H1 (cell line): ENCODE measurements at regions not wholly inside any gene's neighbourhood (a gene's known extent, or its start where the extent isn't known, plus 50 kb on each side); places are given as distances from the start of the nearest gene placed in this dataset.
A peak's percentile ranks its signal among the peaks of the same experiment; 100 is the strongest.

ENCODE experiments used
- CTCF ChIA-PET: fragments of 300-600 bp; sonication (Branson Sonifier 250); formaldehyde crosslinking; loops from one replicate; lab custom pipeline; 2021; ENCODE audit not compliant: partially characterized antibody; lab: Charles Lee
- POLR2A ChIA-PET: fragments of 300-600 bp; sonication (Branson Sonifier 250); formaldehyde crosslinking; loops from one replicate; lab custom pipeline; 2021; ENCODE audit warnings: inconsistent platforms; ENCODE audit not compliant: partially characterized antibody; lab: Charles Lee
- DNase-seq, 2 experiments: peaks; one replicate each; pipeline versions ENCODE4 v3.0.0 to v3.0.0-alpha.2; 2010 to 2022; ENCODE audit warnings: low spot score in 2 of 2, low read depth in 1 of 2, mixed read lengths in 1 of 2
- FAIRE-seq: peaks from 2 replicates; lab custom pipeline; 2011; peaks lifted over from hg19 to GRCh38; lab: Jason Lieb, UNC
- H2AFZ ChIP-seq: 2 replicates; pipeline ENCODE4 v1.8.1; 2012; ENCODE audit warnings: low read length, inconsistent platforms
- H2AK5ac ChIP-seq: 2 replicates; pipeline ENCODE4 v1.6.1; 2013; ENCODE audit warnings: low read depth, low read length
- H2BK120ac ChIP-seq: replicated peaks from 2 replicates; pipeline ENCODE3; 2013; ENCODE audit warnings: low read depth, low read length, inconsistent platforms
- H2BK12ac ChIP-seq: 2 replicates; pipeline ENCODE4 v1.6.1; 2013; ENCODE audit warnings: low read depth, low read length
- H2BK15ac ChIP-seq: 2 replicates; pipeline ENCODE4 v1.6.1; 2013; ENCODE audit warnings: low read length
- H2BK20ac ChIP-seq: 2 replicates; pipeline ENCODE4 v1.6.1; 2013; ENCODE audit warnings: low read length
- H2BK5ac ChIP-seq: 2 replicates; pipeline ENCODE4 v1.6.1; 2013; ENCODE audit warnings: low read depth, low read length
- H3K14ac ChIP-seq: 2 replicates; pipeline ENCODE4 v1.6.1; 2013; ENCODE audit warnings: inconsistent platforms; ENCODE audit not compliant: insufficient read length
- H3K18ac ChIP-seq: 2 replicates; pipeline ENCODE4 v1.6.1; 2013; ENCODE audit warnings: low read length; ENCODE audit errors: extremely low read depth
- H3K23ac ChIP-seq: 2 replicates; pipeline ENCODE4 v1.6.1; 2013; ENCODE audit warnings: inconsistent platforms; ENCODE audit not compliant: insufficient read length
- H3K23me2 ChIP-seq: 2 replicates; pipeline ENCODE4 v1.6.1; 2013; ENCODE audit warnings: low read depth, low read length
- H3K27ac ChIP-seq: 2 replicates; pipeline ENCODE4 v1.6.1; 2011; ENCODE audit warnings: low read depth, low read length, inconsistent platforms
- H3K27me3 ChIP-seq, 4 experiments: replicated peaks in 1 of 4; 1 replicate in 1 of 4; 2 replicates in 3 of 4; pipeline versions ENCODE4 v1.6.1 to v1.8.1; 2011 to 2013; ENCODE audit warnings: low read length in 3 of 4, mild to moderate bottlenecking in 3 of 4, inconsistent platforms in 2 of 4, mixed read lengths in 2 of 4, moderate library complexity in 1 of 4; ENCODE audit not compliant: control insufficient read depth in 3 of 4, insufficient read depth in 3 of 4; ENCODE audit errors: extremely low read depth in 1 of 4
- H3K36me3 ChIP-seq, 4 experiments: 2 replicates each; pipeline versions ENCODE4 v1.6.1 to v1.8.1; 2011 to 2013; ENCODE audit warnings: mild to moderate bottlenecking in 4 of 4, low read length in 3 of 4, moderate library complexity in 2 of 4, control low read depth in 1 of 4, inconsistent platforms in 1 of 4; ENCODE audit not compliant: insufficient read depth in 4 of 4, control insufficient read depth in 2 of 4
- H3K4ac ChIP-seq: replicated peaks from 2 replicates; pipeline ENCODE3; 2013; ENCODE audit warnings: low read length, low read depth, mixed read lengths, inconsistent platforms; ENCODE audit not compliant: insufficient read length
- H3K4me1 ChIP-seq, 4 experiments: replicated peaks in 1 of 4; 1 replicate in 1 of 4; 2 replicates in 3 of 4; pipeline versions ENCODE4 v1.6.1 to v1.8.1; 2011 to 2013; ENCODE audit warnings: low read length in 3 of 4, inconsistent platforms in 2 of 4, mixed read lengths in 1 of 4; ENCODE audit not compliant: insufficient read depth in 4 of 4, control insufficient read depth in 3 of 4
- H3K4me2 ChIP-seq, 2 experiments: 2 replicates each; pipeline versions ENCODE4 v1.6.1 to v1.8.1; 2011 to 2013; ENCODE audit warnings: low read depth in 2 of 2, low read length in 2 of 2, control low read depth in 1 of 2, inconsistent platforms in 1 of 2, mild to moderate bottlenecking in 1 of 2; ENCODE audit not compliant: insufficient read depth in 1 of 2
- H3K4me3 ChIP-seq, 4 experiments: fragments of 200-600, 300-600 bp in 1 of 4; sonication (generic), shearing (Covaris generic), sonication (Bioruptor Twin) in 1 of 4; 2 replicates each; pipeline versions ENCODE4 v1.5.1 to v1.8.1; 2011 to 2016; ENCODE audit warnings: low read length in 4 of 4, low read depth in 3 of 4, control low read depth in 2 of 4, inconsistent platforms in 2 of 4, mild to moderate bottlenecking in 2 of 4, mixed read lengths in 1 of 4, moderate library complexity in 1 of 4; ENCODE audit not compliant: insufficient read depth in 2 of 4; ENCODE audit errors: extremely low read depth in 1 of 4
- H3K56ac ChIP-seq: replicated peaks from 2 replicates; pipeline ENCODE3; 2013; ENCODE audit warnings: low read depth, mild to moderate bottlenecking, mixed read lengths, low read length, inconsistent platforms; ENCODE audit not compliant: insufficient read length
- H3K79me1 ChIP-seq: 2 replicates; pipeline ENCODE4 v1.6.1; 2013; ENCODE audit warnings: low read depth, low read length, control low read depth
- H3K79me2 ChIP-seq, 2 experiments: 2 replicates each; pipeline versions ENCODE4 v1.6.1 to v1.8.1; 2012 to 2013; ENCODE audit warnings: low read length in 2 of 2, mild to moderate bottlenecking in 2 of 2, inconsistent platforms in 1 of 2; ENCODE audit not compliant: insufficient read depth in 2 of 2, control insufficient read depth in 1 of 2
- H3K9ac ChIP-seq, 4 experiments: replicated peaks in 1 of 4; 1 replicate in 1 of 4; 2 replicates in 3 of 4; pipeline versions ENCODE4 v1.6.1 to v1.8.1; 2011 to 2013; ENCODE audit warnings: low read depth in 3 of 4, low read length in 3 of 4, control low read depth in 2 of 4, mild to moderate bottlenecking in 2 of 4, moderate library complexity in 2 of 4, inconsistent platforms in 1 of 4; ENCODE audit errors: extremely low read depth in 1 of 4
- H3K9me3 ChIP-seq, 2 experiments: 2 replicates each; pipeline versions ENCODE4 v1.6.1 to v1.8.1; 2012 to 2013; ENCODE audit warnings: mild to moderate bottlenecking in 2 of 2, moderate library complexity in 2 of 2, control low read depth in 1 of 2, inconsistent platforms in 1 of 2, low read depth in 1 of 2, low read length in 1 of 2, mixed read lengths in 1 of 2; ENCODE audit not compliant: insufficient read depth in 2 of 2
- H4K20me1 ChIP-seq, 2 experiments: replicated peaks in 1 of 2; 2 replicates each; pipeline versions ENCODE3 to v1.8.1; 2011 to 2013; ENCODE audit warnings: inconsistent platforms in 2 of 2, low read length in 2 of 2, mild to moderate bottlenecking in 1 of 2; ENCODE audit not compliant: insufficient read depth in 2 of 2, control insufficient read depth in 1 of 2
- H4K5ac ChIP-seq: 2 replicates; pipeline ENCODE4 v1.6.1; 2013; ENCODE audit warnings: low read length, low read depth, mixed read lengths, inconsistent platforms; ENCODE audit not compliant: insufficient read length
- H4K8ac ChIP-seq: 2 replicates; pipeline ENCODE4 v1.8.0; 2013; ENCODE audit warnings: mild to moderate bottlenecking, moderate library complexity, low read length, inconsistent platforms; ENCODE audit not compliant: insufficient read depth; ENCODE audit errors: extremely low read depth
- H4K91ac ChIP-seq: replicated peaks from 2 replicates; pipeline ENCODE3; 2013; ENCODE audit warnings: low read length, mixed read lengths, inconsistent platforms; ENCODE audit not compliant: insufficient read length
- BCL11A ChIP-seq, 2 experiments: IDR thresholded peaks; one replicate each; pipeline ENCODE4 v1.6.1; 2011; ENCODE audit warnings: low read depth in 2 of 2, low read length in 2 of 2, mild to moderate bottlenecking in 2 of 2
- BRCA1 ChIP-seq: IDR thresholded peaks from 2 replicates; pipeline ENCODE4 v1.6.1; 2012; ENCODE audit warnings: low read depth, low read length, improper control_type of control experiment
- CTCF ChIP-seq, 3 experiments: IDR thresholded peaks; 1 replicate in 2 of 3; 2 replicates in 1 of 3; pipeline versions ENCODE4 v1.5.1 to v1.6.1; 2011; ENCODE audit warnings: low read length in 3 of 3, mild to moderate bottlenecking in 3 of 3, inconsistent platforms in 2 of 3, low read depth in 1 of 3, moderate library complexity in 1 of 3; ENCODE audit not compliant: insufficient read depth in 1 of 3; ENCODE audit errors: control extremely low read depth in 1 of 3
- EP300 ChIP-seq, 2 experiments: IDR thresholded peaks; 1 replicate in 1 of 2; 2 replicates in 1 of 2; pipeline ENCODE4 v1.6.1; 2011 to 2012; ENCODE audit warnings: low read depth in 2 of 2, low read length in 2 of 2, mild to moderate bottlenecking in 2 of 2, borderline replicate concordance in 1 of 2, inconsistent platforms in 1 of 2, moderate library complexity in 1 of 2
- PHF8 ChIP-seq: fragments of 200-600 bp; sonication (generic); conservative IDR thresholded peaks from 2 replicates; pipeline ENCODE4 v1.7.1; 2012; ENCODE audit warnings: low read depth, mild to moderate bottlenecking, inconsistent platforms, low read length, moderate library complexity
- RBBP5 ChIP-seq: IDR thresholded peaks from 2 replicates; pipeline ENCODE4 v1.7.1; 2012; ENCODE audit warnings: low read depth, mild to moderate bottlenecking, inconsistent platforms, low read length, moderate library complexity, borderline replicate concordance
- RXRA ChIP-seq: IDR thresholded peaks from 2 replicates; pipeline ENCODE4 v1.6.1; 2011; ENCODE audit warnings: low read depth, mild to moderate bottlenecking, low read length, moderate library complexity; ENCODE audit not compliant: insufficient read depth
- SIX5 ChIP-seq: IDR thresholded peaks from 2 replicates; pipeline ENCODE4 v1.6.1; 2011; ENCODE audit warnings: mild to moderate bottlenecking, low read depth, low read length
- TAF7 ChIP-seq: optimal IDR thresholded peaks from 2 replicates; pipeline ENCODE3; 2011; ENCODE audit warnings: low read depth, mild to moderate bottlenecking, inconsistent platforms, low read length, moderate library complexity, borderline replicate concordance
- ZNF274 ChIP-seq: IDR thresholded peaks from 2 replicates; pipeline ENCODE4 v1.7.0; 2012; ENCODE audit warnings: low read length, borderline replicate concordance; ENCODE audit errors: extremely low read depth
- WGBS, 2 experiments: shearing (Covaris generic) in 1 of 2; methylation state at CpG; one replicate each; pipeline versions ENCODE4 v1.1.6 to v1.1.7; 2013 to 2015; ENCODE audit warnings: low lambda C conversion rate in 2 of 2, mixed read lengths in 2 of 2, inconsistent platforms in 1 of 2, low coverage in 1 of 2, missing lambda C conversion rate in 1 of 2; ENCODE audit not compliant: insufficient replicate concordance in 2 of 2, insufficient coverage in 1 of 2, insufficient read length in 1 of 2; ENCODE audit errors: extremely low coverage in 1 of 2, missing lambda C conversion rate in 1 of 2; 5-methylcytosine and 5-hydroxymethylcytosine counted together

DNA sequence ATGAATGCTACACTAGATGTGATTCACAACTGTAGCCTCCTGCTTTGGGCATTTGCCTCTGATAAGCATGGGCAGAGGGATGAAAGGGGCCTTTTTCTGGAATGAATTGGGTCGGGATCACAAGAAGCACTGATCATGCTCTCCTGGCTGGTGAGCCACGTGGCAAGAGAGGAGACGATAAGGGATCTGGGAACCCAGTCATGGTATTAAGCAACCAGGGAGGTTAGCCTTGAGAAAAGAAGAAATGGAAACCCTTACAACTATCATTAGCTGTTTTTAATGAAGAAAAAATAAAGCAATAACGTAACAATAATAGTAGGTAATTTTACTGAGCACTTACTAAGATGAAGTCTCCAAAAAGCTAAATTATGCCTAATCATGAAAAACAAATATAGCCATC is 50.0 kb upstream of the RAI14 start:
- Histone ChIP-seq H2AFZ (0 out of 2 replicates have a peak overlapping the region, but pooled peaks have one; percentile 59), H2BK12ac (no peak overlapping the region)
- POLR2A ChIA-PET: no interaction called here

More for the DNA sequence above, 50.0 kb upstream of the RAI14 start:
- peaks cover 2 to 7% (median 4%) of the 10 kb centered on the region in 4 experiments; a peak in 5 of 7 replicates for H3K4me1 ChIP-seq
- H3K79me2 ChIP-seq: no peaks in the 10 kb centered on the region
- no peaks in the 10 kb centered on the region for H3K27me3 ChIP-seq
- no peak overlapping the region for H3K56ac ChIP-seq
- CTCF ChIA-PET: interaction anchor here (0.6 to 1.1 kb wide), 2 partner anchors 26 to 280 kb away, joined by 3 to 6 read pairs; no protein-coding TSS in a partner anchor
- H2BK5ac ChIP-seq: no peak overlapping the region
- H3K14ac ChIP-seq: no peak overlapping the region
- FAIRE-seq (no peak), DNase-seq (no peak)
- no peak overlapping the region for H2BK120ac ChIP-seq
- H3K27ac ChIP-seq: no peak overlapping the region
- TF ChIP-seq CTCF (IDR thresholded peaks at IDR 0.05; ENCODE audit: control extremely low read depth in 1 of 3, insufficient read depth in 1 of 3, low read depth in 1 of 3, low read length in 3 of 3) (no peak), RXRA (no peak), ZNF274 (no peak), TAF7 (no peak), EP300 (IDR thresholded peaks at IDR 0.05; ENCODE audit: borderline replicate concordance in 1 of 2, low read depth in 2 of 2, low read length in 2 of 2) (no peak), BRCA1 (no peak), PHF8 (no peak), BCL11A (IDR thresholded peaks at IDR 0.05; ENCODE audit: low read depth in 2 of 2, low read length in 2 of 2) (no peak), SIX5 (no peak), RBBP5 (no peak)
- H4K91ac ChIP-seq: no peak overlapping the region
- no peak overlapping the region for H3K23ac ChIP-seq
- H4K5ac ChIP-seq: no peak overlapping the region
- H4K20me1 ChIP-seq: no peaks in the 10 kb centered on the region
- no peak overlapping the region for H2AK5ac ChIP-seq
- no peaks in the 10 kb centered on the region; a peak in 1 of 8 replicates for H3K36me3 ChIP-seq
- no peaks in the 10 kb centered on the region for H3K79me1 ChIP-seq
- H3K18ac ChIP-seq: no peak overlapping the region
- H4K8ac ChIP-seq: no peak overlapping the region
- H2BK20ac ChIP-seq: no peak overlapping the region
- no peak overlapping the region for H3K4me2 ChIP-seq
- no peak overlapping the region for H2BK15ac ChIP-seq
- no peaks in the 10 kb centered on the region for H3K9me3 ChIP-seq
- H3K23me2 ChIP-seq: peaks cover 6% of the 10 kb centered on the region; the same call in 1 of the 2 replicates
- 90% methylated on average over 4 of the region's 4 CpGs; no CpG with 5 or more reads in 1 of the 2 experiments for whole genome bisulfite sequencing, 2 experiments
- no peak overlapping the region for H3K4me3 ChIP-seq
- H3K9ac ChIP-seq: no peak overlapping the region
- H3K4ac ChIP-seq: no peak overlapping the region
